ENCODE measurements at regions not wholly inside any gene's neighbourhood (a gene's known extent, or its start where the extent isn't known, plus 50 kb on each side); places are given as distances from the start of the nearest gene placed in this dataset.

GRCh38 chr12:63440048-63440447 is 228.2 kb downstream of the DPY19L2 start:
- no peak for TF ChIP-seq EZH2 (IDR thresholded peaks at IDR 0.05; ENCODE audit: borderline replicate concordance, low read length)
- no peak for TF ChIP-seq CTCF (IDR thresholded peaks at IDR 0.05; ENCODE audit: low read length)
